HEK293T (cell line): ENCODE measurements at regions not wholly inside any gene's neighbourhood (a gene's known extent, or its start where the extent isn't known, plus 50 kb on each side); places are given as distances from the start of the nearest gene placed in this dataset.

ENCODE experiments used
- BHLHE40 ChIP-seq: fragments of 450-650 bp; IDR thresholded peaks from 2 replicates; pipeline ENCODE4 v1.6.1; 2016; ENCODE audit warnings: mild to moderate bottlenecking, moderate library complexity, borderline replicate concordance
- ELF4 ChIP-seq: fragments of 450-650 bp; IDR thresholded peaks from 2 replicates; pipeline ENCODE4 v1.6.1; 2017; ENCODE audit warnings: antibody characterized with exemption
- FOXM1 ChIP-seq: fragments of 450-650 bp; IDR thresholded peaks from 2 replicates; pipeline ENCODE4 v1.6.1; 2017; ENCODE audit warnings: mild to moderate bottlenecking, borderline replicate concordance
- LEF1 ChIP-seq: fragments of 450-650 bp; IDR thresholded peaks from 2 replicates; pipeline ENCODE4 v1.6.1; 2017; ENCODE audit warnings: mild to moderate bottlenecking, borderline replicate concordance

DNA sequence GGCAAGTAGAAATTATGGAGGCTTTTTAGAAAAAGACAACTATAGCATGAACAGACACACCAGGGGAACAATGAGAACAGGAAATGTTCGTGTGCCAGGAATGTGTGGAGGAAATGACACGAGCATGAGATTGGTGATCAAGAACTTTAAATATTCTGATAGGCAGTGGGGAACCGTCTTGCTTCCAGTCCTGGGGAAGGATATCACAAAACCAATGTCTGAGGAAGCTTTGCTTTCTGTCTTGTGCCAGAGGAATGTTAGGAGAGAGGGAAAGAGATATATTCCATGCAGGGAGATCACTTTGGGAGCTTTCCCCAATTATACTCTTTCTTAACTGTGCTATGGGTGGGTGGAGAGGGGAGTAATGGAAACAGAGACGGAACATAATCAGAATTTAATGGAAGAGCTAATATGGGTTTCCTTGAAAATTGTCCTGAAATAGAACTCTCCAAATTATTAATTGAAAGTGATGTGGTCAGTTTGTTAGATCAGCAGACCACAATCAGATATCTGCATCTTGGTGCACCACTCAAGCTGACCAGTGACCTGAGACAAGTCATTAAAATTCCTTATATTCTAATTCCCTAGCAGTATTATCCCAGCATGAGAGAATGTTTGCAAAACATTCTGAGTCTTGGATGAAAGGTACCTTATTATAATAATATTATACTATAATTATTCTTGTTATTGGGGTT is 178.2 kb downstream of the SOX4 start:
- TF ChIP-seq LEF1 = no peak
- TF ChIP-seq BHLHE40 = no peak
- TF ChIP-seq ELF4 = no peak
- TF ChIP-seq FOXM1 = no peak
